Gastroesophageal sphincter (tissue), 4 donors: ENCODE measurements at regions not wholly inside any gene's neighbourhood (a gene's known extent, or its start where the extent isn't known, plus 50 kb on each side); places are given as distances from the start of the nearest gene placed in this dataset.

Source experiments
- ATAC-seq: fragments of 150-250 bp; one replicate; pipeline ENCODE4 v1.9.1; 2016; ENCODE audit warnings: mild to moderate bottlenecking, moderate library complexity
- H3K27ac ChIP-seq, 4 donors: fragments of 200-600 bp; sonication (generic) in 3 of 4; 1 replicate in 3 of 4; 2 replicates in 1 of 4; pipeline ENCODE4 v1.5.1; 2016 to 2019
- H3K27me3 ChIP-seq: fragments of 200-600 bp; sonication (generic); one replicate; pipeline ENCODE4 v1.5.1; 2019
- H3K36me3 ChIP-seq, 2 donors: fragments of 200-600 bp; sonication (generic); one replicate each; pipeline ENCODE4 v1.5.1; 2019; ENCODE audit warnings: control low read depth in 1 of 2
- H3K4me1 ChIP-seq, 3 donors: fragments of 200-600 bp; sonication (generic); 1 replicate in 2 of 3; 2 replicates in 1 of 3; pipeline ENCODE4 v1.5.1; 2016 to 2019; ENCODE audit warnings: control low read depth in 2 of 3
- H3K4me3 ChIP-seq, 2 donors: fragments of 200-600 bp; sonication (generic); one replicate each; pipeline ENCODE4 v1.5.1; 2019; ENCODE audit warnings: mild to moderate bottlenecking in 1 of 2, moderate library complexity in 1 of 2
- H3K9me3 ChIP-seq, 3 donors: fragments of 200-600 bp; sonication (generic); one replicate each; pipeline ENCODE4 v1.5.1; 2017 to 2019; ENCODE audit warnings: control low read depth in 2 of 3
- CTCF ChIP-seq, 4 experiments: fragments of 200-600 bp in 2 of 4; fragments of 450-650 bp in 2 of 4; sonication (generic) in 1 of 4; IDR thresholded peaks; one replicate each; pipeline ENCODE4 v1.5.1; 2017 to 2019; ENCODE audit warnings: antibody characterized with exemption in 4 of 4, mild to moderate bottlenecking in 2 of 4, moderate library complexity in 2 of 4
- EP300 ChIP-seq: sonication (generic); formaldehyde crosslinking; IDR thresholded peaks from one replicate; pipeline ENCODE4 v1.6.1; 2017; ENCODE audit warnings: antibody characterized with exemption, mild to moderate bottlenecking
- POLR2A ChIP-seq, 2 donors: fragments of 450-650 bp; IDR thresholded peaks; one replicate each; pipeline ENCODE4 v1.6.1; 2017; ENCODE audit warnings: antibody characterized with exemption in 2 of 2, mild to moderate bottlenecking in 2 of 2, moderate library complexity in 1 of 2
- POLR2AphosphoS5 ChIP-seq: sonication (generic); formaldehyde crosslinking; IDR thresholded peaks from one replicate; pipeline ENCODE4 v1.6.1; 2017; ENCODE audit warnings: antibody characterized with exemption
- WGBS, 2 donors: methylation state at CpG; one replicate each; pipeline ENCODE4 v1.1.5; 2018; ENCODE audit warnings: low coverage in 1 of 2; 5-methylcytosine and 5-hydroxymethylcytosine counted together

GRCh38 chr2:4391013-4391412 lies 687.6 kb downstream of the DCDC2C start:
- peaks cover 0 to 31% (median 0%) of the 10 kb centered on the region in 3 donors for H3K9me3 ChIP-seq
- ATAC-seq, result no peak
- H3K4me1 ChIP-seq, result no peaks in the 10 kb centered on the region
- WGBS, 2 donors, result 22 to 92% methylated on average over 1 to 2 of the region's 3 CpGs
- H3K27ac ChIP-seq, result no peak overlapping the region
- H3K27me3 ChIP-seq, result no peaks in the 10 kb centered on the region
- no peak overlapping the region for H3K4me3 ChIP-seq
- no peaks in the 10 kb centered on the region for H3K36me3 ChIP-seq
- no peak for TF ChIP-seq POLR2A (IDR thresholded peaks at IDR 0.05)
- TF ChIP-seq POLR2AphosphoS5, result no peak
- TF ChIP-seq CTCF (IDR thresholded peaks at IDR 0.05), result no peak
- no peak for TF ChIP-seq EP300

GRCh38 chr2:4404363-4404762 lies 701.0 kb downstream of the DCDC2C start:
- Histone ChIP-seq H3K9me3 (no peaks in the 10 kb centered on the region), H3K27me3 (no peaks in the 10 kb centered on the region), H3K36me3 (no peaks in the 10 kb centered on the region), H3K27ac (no peak overlapping the region), H3K4me1 (no peaks in the 10 kb centered on the region), H3K4me3 (no peak overlapping the region)
- WGBS, 2 donors, result 64 to 86% methylated on average over 5 to 10 of the region's 10 CpGs
- no peak for ATAC-seq
- TF ChIP-seq POLR2A (IDR thresholded peaks at IDR 0.05) (no peak), POLR2AphosphoS5 (no peak), CTCF (IDR thresholded peaks at IDR 0.05) (no peak), EP300 (no peak)

- no peak for ATAC-seq
- TF ChIP-seq CTCF (IDR thresholded peaks at IDR 0.05), result no peak
- Histone ChIP-seq H3K9me3 (no peaks in the 10 kb centered on the region), H3K4me1 (no peaks in the 10 kb centered on the region), H3K27me3 (peaks cover 6% of the 10 kb centered on the region), H3K27ac (no peak overlapping the region), H3K4me3 (no peak overlapping the region), H3K36me3 (no peaks in the 10 kb centered on the region)
- 70 to 73% methylated on average over 5 to 7 of the region's 10 CpGs for WGBS, 2 donors
Observed at GRCh38 chr2:4408321-4408720, 704.9 kb downstream of the DCDC2C start.

- H3K27ac ChIP-seq, result no peak overlapping the region
- H3K9me3 ChIP-seq, result no peaks in the 10 kb centered on the region
- H3K36me3 ChIP-seq, result no peaks in the 10 kb centered on the region
- TF ChIP-seq POLR2AphosphoS5, result no peak
- H3K4me3 ChIP-seq, result no peak overlapping the region
- no peaks in the 10 kb centered on the region for H3K4me1 ChIP-seq
- no peak for ATAC-seq
- WGBS, 2 donors, result 65 to 87% methylated on average over 3 to 9 of the region's 9 CpGs
- H3K27me3 ChIP-seq, result peaks cover 7% of the 10 kb centered on the region
Observed at GRCh38 chr2:4412637-4413187, 709.3 kb downstream of the DCDC2C start.

GRCh38 chr2:4415171-4415570 lies 711.8 kb downstream of the DCDC2C start:
- Histone ChIP-seq H3K4me1 (no peaks in the 10 kb centered on the region), H3K27me3 (peaks cover 7% of the 10 kb centered on the region), H3K36me3 (no peaks in the 10 kb centered on the region), H3K4me3 (no peak overlapping the region), H3K27ac (no peak overlapping the region), H3K9me3 (no peaks in the 10 kb centered on the region)
- ATAC-seq, result no peak
- WGBS, 2 donors, result 45 to 50% methylated on average over 1 of the region's 1 CpG
- no peak for TF ChIP-seq EP300
- no peak for TF ChIP-seq CTCF (IDR thresholded peaks at IDR 0.05)
- no peak for TF ChIP-seq POLR2AphosphoS5
- no peak for TF ChIP-seq POLR2A (IDR thresholded peaks at IDR 0.05)
